HG02642 (cell line): ENCODE measurements at regions not wholly inside any gene's neighbourhood (a gene's known extent, or its start where the extent isn't known, plus 50 kb on each side); places are given as distances from the start of the nearest gene placed in this dataset.
"Not testable (repeated sequence)": the region's sequence is repeated elsewhere in the genome, so short reads cannot be mapped to it uniquely, and the experiment has no call there.

Source experiments
- ATAC-seq: cut with Tn5 transposase; IDR thresholded peaks from one replicate; pipeline ENCODE4 v1.9.1; 2021; ENCODE audit warnings: mild to moderate bottlenecking; ENCODE audit not compliant: unreplicated experiment, poor library complexity

DNA sequence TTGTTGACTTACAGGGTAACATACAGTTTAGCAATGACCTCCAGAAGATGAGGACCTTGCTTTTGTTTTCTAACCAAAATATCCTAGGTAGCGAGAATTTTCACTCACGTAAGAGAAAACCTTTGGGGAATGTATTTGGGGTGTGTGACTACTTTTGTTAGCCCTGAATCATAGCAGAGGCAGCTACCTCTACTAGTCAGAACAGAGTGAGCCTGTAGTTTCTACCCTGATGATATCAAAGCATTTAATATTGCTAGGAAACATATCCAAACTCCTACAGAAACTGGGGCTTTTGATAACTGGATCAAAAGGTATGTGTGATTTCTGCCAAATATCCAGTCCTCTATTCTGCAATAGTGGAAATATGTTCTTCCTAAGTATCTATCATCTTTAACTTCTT, 462.6 kb upstream of the ZEB2 start:
- no peak for ATAC-seq

DNA sequence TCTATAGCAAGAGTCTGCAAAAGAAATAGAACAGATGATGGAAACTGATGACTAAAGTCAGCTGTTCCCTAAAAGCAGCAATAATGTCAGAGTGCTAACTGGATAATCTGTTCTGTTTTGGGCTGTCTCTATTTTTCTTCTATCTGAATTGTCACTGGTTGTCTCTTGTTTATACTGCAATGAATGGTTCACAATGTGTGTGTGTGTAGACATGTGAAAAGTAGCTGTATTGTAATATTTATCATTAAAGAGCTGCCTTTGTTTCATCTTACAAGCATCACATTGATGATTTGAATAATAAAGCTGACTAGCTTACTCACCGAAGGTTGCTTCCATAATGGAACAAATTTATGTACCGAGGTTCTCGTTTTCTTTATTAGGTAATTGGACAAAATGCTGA, 456.0 kb upstream of the ZEB2 start:
- no peak for ATAC-seq

DNA sequence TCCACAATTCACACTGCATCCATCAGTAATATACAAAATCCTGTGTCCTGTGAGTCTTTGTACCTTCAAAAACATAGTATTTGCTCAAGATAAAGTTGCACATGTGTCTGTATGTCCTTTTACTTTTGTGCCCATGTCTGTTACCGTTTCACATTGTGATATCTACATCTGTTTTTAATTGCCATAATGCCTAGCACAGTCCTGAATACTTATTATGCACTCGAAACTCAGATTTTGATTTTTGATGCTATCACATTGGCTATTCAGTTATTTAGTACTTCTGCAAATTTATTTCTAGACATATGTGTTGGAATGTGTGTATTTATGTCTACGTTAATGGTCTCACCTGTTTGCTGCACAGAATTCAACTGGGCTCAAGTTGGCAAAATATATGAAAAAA, 452.8 kb upstream of the ZEB2 start:
- ATAC-seq: no peak

DNA sequence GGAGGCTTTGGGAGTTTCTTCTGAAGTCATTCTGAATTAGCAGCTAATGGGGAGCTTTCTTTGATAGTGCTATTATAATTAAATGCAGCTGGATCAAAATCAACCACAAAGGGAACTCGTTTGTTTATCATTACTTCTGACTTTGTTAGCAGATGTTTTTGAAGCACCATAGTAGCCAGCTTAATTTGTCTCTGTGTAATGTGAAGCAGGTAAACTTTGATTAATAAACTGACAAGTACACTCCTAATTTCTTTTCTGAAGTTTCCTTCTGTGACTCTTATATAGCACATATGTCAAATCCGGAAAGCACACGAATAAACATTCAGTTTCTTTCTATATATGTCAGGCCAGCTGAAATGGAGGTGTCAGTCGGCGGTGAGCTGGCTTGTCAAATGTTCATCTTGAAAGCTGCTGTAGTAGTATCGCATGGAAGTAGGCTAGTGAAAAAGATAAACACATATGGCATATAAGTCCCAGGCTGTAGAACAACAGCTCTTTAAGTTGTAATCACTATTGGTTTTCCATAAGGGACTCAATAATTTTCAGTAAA, 451.9 kb upstream of the ZEB2 start:
- ATAC-seq: no peak

- ATAC-seq: not testable (repeated sequence)
Measured at GRCh38 chr2:144970410-144970809, 450.5 kb upstream of the ZEB2 start.

DNA sequence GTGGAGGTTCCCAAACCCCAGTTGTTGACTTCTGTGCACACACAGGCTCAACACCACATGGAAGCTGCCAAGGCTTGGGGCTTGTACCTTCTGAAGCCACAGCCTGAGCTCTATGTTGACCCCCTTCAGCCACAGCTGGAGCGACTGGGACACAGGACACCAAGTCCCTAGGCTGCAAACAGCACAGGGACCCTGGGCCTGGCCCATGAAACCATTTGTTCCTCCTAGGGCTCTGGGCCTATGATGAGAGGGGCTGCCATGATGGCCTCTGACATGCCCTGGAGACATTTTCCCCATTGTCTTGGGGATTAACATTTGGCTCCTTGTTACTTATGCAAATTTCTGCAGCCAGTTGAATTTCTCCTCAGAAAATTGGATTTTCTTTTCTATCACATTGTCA, 449.6 kb upstream of the ZEB2 start:
- ATAC-seq: not testable (repeated sequence)

- no peak for ATAC-seq
Measured at GRCh38 chr2:144967961-144968360, 448.0 kb upstream of the ZEB2 start.

DNA sequence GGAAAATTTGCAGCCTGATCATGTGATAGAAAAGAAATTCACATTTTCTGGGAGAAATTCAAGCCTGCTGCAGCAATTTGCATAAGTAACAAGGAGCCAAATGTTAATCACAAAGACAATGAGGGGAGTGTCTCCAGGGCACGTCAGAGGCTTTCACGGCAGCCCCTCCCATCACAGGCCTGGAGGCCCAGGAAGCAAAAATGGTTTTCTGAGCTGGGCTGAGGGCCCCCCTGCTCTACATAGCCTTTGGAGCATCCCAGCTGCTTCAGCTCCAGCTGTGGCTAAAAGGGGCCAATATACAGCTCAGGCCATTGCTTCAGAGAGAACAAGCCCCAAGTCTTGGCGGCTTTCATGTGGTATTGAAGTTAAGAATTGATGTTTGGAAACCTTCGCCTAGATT, 445.3 kb upstream of the ZEB2 start:
- no peak for ATAC-seq

DNA sequence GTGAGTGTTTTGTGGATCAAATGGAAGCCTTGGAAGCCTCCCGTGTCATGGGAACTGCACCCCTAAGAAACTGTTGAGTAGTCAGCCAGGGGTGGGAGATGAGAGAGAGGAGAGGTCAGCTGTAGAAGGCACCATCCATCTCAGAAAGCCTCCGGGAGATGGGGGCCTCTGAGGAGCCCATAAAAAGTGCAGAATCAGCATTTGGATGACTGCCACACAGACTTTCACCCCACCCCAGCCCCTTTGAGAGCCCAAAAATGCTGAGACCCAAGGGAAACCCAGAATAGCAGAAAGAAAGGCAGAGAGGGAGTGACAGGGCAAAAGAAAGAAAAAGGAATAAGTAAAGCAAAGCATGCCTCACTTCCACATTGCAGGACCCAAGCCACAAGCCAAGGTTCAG, 443.1 kb upstream of the ZEB2 start:
- no peak for ATAC-seq

GRCh38 chr2:144959416-144959815, 439.5 kb upstream of the ZEB2 start:
- no peak for ATAC-seq

- no peak for ATAC-seq
Measured at GRCh38 chr2:144950899-144951560, 431.1 kb upstream of the ZEB2 start.

- no peak for ATAC-seq
Measured at GRCh38 chr2:144948205-144948855, 428.4 kb upstream of the ZEB2 start.

DNA sequence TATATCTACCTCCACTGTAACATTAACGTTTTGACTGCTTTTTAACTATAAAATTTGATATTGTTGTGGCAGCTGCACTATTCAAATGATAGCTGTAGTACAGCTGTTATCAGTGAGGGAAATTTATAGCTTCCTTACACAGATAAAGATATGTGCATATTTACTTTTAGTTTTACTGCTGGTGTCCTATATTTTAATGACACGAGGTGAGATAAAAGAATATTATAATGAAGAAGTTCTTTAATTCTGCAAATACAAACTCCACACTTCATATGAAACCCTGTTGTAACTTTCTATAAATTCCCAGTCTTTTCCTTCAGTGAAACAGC, 427.8 kb upstream of the ZEB2 start:
- no peak for ATAC-seq

DNA sequence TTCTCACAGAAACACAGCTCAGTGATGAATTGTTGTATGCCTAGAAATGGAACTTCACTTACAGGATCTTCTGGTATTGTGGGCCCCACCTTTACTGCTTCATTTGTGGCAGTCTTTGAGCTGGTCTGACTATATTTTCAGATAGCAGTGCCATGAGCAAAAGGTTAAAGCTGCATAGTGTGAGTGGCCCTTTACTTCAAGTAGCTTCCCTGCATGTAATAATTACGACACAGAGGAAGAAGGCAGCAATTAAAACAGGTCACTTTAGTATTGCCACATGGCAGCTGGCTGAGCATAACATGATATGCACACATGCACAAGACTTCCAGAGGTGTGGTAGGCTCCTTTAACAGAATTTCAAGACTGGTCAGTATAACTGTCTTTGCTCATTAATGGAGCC, 426.3 kb upstream of the ZEB2 start:
- no peak for ATAC-seq

GRCh38 chr2:144944546-144945220, 424.8 kb upstream of the ZEB2 start:
- no peak for ATAC-seq

GRCh38 chr2:144943986-144944385, 424.1 kb upstream of the ZEB2 start:
- no peak for ATAC-seq

GRCh38 chr2:144943293-144943941, 423.5 kb upstream of the ZEB2 start:
- no peak for ATAC-seq

GRCh38 chr2:144942516-144943256, 422.8 kb upstream of the ZEB2 start:
- ATAC-seq: no peak

- no peak for ATAC-seq
Measured at GRCh38 chr2:144941743-144942488, 422.0 kb upstream of the ZEB2 start.

- ATAC-seq: no peak
Measured at GRCh38 chr2:144939590-144939989, 419.7 kb upstream of the ZEB2 start.
